ENCODE measurements at regions not wholly inside any gene's neighbourhood (a gene's known extent, or its start where the extent isn't known, plus 50 kb on each side); places are given as distances from the start of the nearest gene placed in this dataset.
"Not testable (repeated sequence)": the region's sequence is repeated elsewhere in the genome, so short reads cannot be mapped to it uniquely, and the experiment has no call there.

GRCh38 chr13:50256536-50257321 is 241.5 kb downstream of the KCNRG start:
- not testable (repeated sequence) for H3K9ac ChIP-seq (ENCODE audit: low read length); H3K36me3 ChIP-seq (ENCODE audit: control insufficient read depth, insufficient read depth, low read length, severe bottlenecking); DNase-seq (ENCODE audit: low read depth); H3K9me3 ChIP-seq (ENCODE audit: control insufficient read depth, low read length); H3K4me3 ChIP-seq (ENCODE audit: low read length); H3K4me1 ChIP-seq (ENCODE audit: control insufficient read depth, insufficient read depth, low read length); H3K27me3 ChIP-seq (replicated peaks; ENCODE audit: control insufficient read depth, insufficient read depth, low read length)

DNA sequence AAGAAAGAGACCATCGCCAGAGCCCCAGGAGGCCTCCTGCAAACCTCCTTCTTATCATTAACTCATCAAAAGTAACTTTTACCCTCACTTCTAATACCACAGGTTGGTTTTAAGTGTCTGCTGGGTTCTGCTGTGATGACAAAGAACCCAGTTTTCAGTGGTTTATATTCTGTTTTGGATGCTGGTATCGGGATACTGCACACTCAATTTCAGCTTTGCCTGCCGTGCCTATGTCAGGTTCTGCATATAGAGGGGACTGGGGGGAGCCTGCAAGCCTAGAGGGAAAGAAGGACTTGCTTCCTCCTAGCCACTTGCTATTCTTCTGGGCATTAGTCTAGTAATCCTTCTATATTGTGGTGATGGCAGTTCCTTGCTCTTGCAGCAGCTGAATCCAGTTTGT is 242.4 kb downstream of the KCNRG start:
- no peak overlapping the region for H3K4me3 ChIP-seq (ENCODE audit: low read length)
- DNase-seq (ENCODE audit: low read depth), result no peak
- no peaks in the 10 kb centered on the region for H3K9me3 ChIP-seq (ENCODE audit: control insufficient read depth, low read length)
- peaks cover 6% of the 10 kb centered on the region for H3K4me1 ChIP-seq (ENCODE audit: control insufficient read depth, insufficient read depth, low read length)
- H3K36me3 ChIP-seq (ENCODE audit: control insufficient read depth, insufficient read depth, low read length, severe bottlenecking), result no peaks in the 10 kb centered on the region
- H3K9ac ChIP-seq (ENCODE audit: low read length), result no peak overlapping the region
- no peaks in the 10 kb centered on the region for H3K27me3 ChIP-seq (replicated peaks; ENCODE audit: control insufficient read depth, insufficient read depth, low read length)

- no peaks in the 10 kb centered on the region for H3K27me3 ChIP-seq (replicated peaks; ENCODE audit: control insufficient read depth, insufficient read depth, low read length)
- H3K36me3 ChIP-seq (ENCODE audit: control insufficient read depth, insufficient read depth, low read length, severe bottlenecking), result no peaks in the 10 kb centered on the region
- no peak overlapping the region for H3K9ac ChIP-seq (ENCODE audit: low read length)
- no peak for DNase-seq (ENCODE audit: low read depth)
- H3K4me3 ChIP-seq (ENCODE audit: low read length), result no peak overlapping the region
- no peaks in the 10 kb centered on the region for H3K9me3 ChIP-seq (ENCODE audit: control insufficient read depth, low read length)
- no peaks in the 10 kb centered on the region for H3K4me1 ChIP-seq (ENCODE audit: control insufficient read depth, insufficient read depth, low read length)
Observed at GRCh38 chr13:50261130-50261901, 246.1 kb downstream of the KCNRG start.

DNA sequence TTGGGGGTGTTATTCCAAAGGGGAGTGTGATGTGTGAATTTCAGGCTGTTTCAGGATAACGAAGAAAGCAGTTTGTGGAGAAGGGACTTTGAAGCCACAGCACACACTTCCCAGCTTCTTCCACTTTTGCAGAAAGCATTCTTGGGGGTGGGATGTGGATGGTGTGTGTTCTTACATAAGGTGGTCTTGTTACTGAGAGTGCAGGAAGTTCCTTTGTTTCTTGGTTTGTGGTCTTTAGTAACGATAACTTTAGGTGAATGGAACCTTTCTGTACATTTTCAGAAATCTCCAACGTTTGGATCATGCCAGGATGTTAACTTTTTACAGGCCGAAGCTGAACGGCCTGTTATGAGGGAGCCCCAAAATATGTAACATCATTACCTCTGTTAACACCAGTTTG is 251.8 kb downstream of the KCNRG start:
- Histone ChIP-seq H3K9ac (ENCODE audit: low read length) (no peak overlapping the region), H3K27me3 (replicated peaks; ENCODE audit: control insufficient read depth, insufficient read depth, low read length) (no peaks in the 10 kb centered on the region), H3K36me3 (ENCODE audit: control insufficient read depth, insufficient read depth, low read length, severe bottlenecking) (no peaks in the 10 kb centered on the region), H3K9me3 (ENCODE audit: control insufficient read depth, low read length) (no peaks in the 10 kb centered on the region), H3K4me3 (ENCODE audit: low read length) (no peak overlapping the region), H3K4me1 (ENCODE audit: control insufficient read depth, insufficient read depth, low read length) (no peaks in the 10 kb centered on the region)
- DNase-seq (ENCODE audit: low read depth), result no peak

DNA sequence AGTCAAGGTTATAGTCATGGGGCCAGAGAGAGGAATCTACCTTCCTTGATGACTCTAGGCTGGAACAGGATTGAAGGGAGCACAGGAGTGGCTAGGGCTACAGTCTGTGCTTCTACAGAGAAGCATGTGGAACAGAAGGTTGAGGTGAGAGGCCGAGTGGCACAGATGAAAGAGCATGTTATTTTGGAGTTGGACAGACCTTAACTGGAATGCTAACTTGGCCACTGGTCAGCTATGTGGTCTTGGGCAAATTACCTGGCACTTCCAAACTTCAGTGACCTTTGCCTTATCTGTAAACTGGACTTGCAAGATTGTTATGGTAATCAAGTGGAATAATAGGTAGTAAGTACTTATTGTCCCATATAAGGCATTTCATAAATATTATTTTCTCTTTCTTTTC is 252.7 kb downstream of the KCNRG start:
- no peaks in the 10 kb centered on the region for H3K36me3 ChIP-seq (ENCODE audit: control insufficient read depth, insufficient read depth, low read length, severe bottlenecking)

DNA sequence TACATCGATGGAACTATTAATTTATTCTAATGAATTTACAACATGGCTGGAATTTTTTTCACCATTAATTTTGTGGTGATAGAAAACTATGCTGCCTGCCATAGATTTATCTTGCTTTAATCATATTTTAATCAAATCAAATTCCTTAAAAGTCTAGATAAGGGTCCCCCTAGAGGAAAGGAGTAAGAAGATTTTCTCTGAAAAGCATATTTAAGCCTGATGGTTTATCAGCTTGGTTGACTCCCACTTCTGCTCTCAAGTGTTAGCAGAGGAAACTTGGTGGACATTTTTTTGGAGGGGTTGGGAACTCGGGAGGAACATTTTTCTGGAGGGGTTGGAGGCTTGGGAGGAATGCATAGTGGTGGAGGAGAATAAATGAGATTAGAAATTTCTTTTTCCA is 253.3 kb downstream of the KCNRG start:
- peak; percentile 11 for DNase-seq (ENCODE audit: low read depth)
- no peaks in the 10 kb centered on the region for H3K4me1 ChIP-seq (ENCODE audit: control insufficient read depth, insufficient read depth, low read length)
- no peaks in the 10 kb centered on the region for H3K9me3 ChIP-seq (ENCODE audit: control insufficient read depth, low read length)
- no peak overlapping the region for H3K4me3 ChIP-seq (ENCODE audit: low read length)
- no peaks in the 10 kb centered on the region for H3K27me3 ChIP-seq (replicated peaks; ENCODE audit: control insufficient read depth, insufficient read depth, low read length)
- no peak overlapping the region for H3K9ac ChIP-seq (ENCODE audit: low read length)
- H3K36me3 ChIP-seq (ENCODE audit: control insufficient read depth, insufficient read depth, low read length, severe bottlenecking), result no peaks in the 10 kb centered on the region

More for the DNA sequence above, 252.7 kb downstream of the KCNRG start:
- Histone ChIP-seq H3K4me1 (ENCODE audit: control insufficient read depth, insufficient read depth, low read length) (no peaks in the 10 kb centered on the region), H3K9ac (ENCODE audit: low read length) (no peak overlapping the region), H3K9me3 (ENCODE audit: control insufficient read depth, low read length) (no peaks in the 10 kb centered on the region), H3K27me3 (replicated peaks; ENCODE audit: control insufficient read depth, insufficient read depth, low read length) (no peaks in the 10 kb centered on the region), H3K4me3 (ENCODE audit: low read length) (no peak overlapping the region)
- no peak for DNase-seq (ENCODE audit: low read depth)

DNA sequence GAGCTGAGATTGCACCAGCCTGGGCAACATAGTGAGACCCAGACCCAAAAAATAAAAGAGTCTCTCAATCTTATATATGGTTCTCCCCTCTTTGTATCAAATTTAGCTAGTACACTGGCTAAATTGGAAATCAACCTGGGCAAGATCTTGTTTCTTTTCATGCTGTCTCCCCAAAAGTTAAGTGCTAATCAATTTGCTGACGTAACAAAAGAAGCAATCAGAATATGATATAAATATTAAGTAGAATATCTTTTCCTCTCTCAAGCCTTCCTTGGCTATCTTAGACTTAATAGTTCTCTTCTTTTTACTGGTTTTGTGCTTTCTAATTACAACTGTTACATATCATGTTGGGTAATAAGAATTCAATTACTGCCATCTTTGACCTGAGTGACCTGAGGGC is 258.9 kb downstream of the KCNRG start:
- Histone ChIP-seq H3K4me1 (ENCODE audit: control insufficient read depth, insufficient read depth, low read length) (no peaks in the 10 kb centered on the region), H3K4me3 (ENCODE audit: low read length) (no peak overlapping the region), H3K9ac (ENCODE audit: low read length) (no peak overlapping the region), H3K36me3 (ENCODE audit: control insufficient read depth, insufficient read depth, low read length, severe bottlenecking) (no peaks in the 10 kb centered on the region), H3K27me3 (replicated peaks; ENCODE audit: control insufficient read depth, insufficient read depth, low read length) (no peaks in the 10 kb centered on the region), H3K9me3 (ENCODE audit: control insufficient read depth, low read length) (no peaks in the 10 kb centered on the region)
- no peak for DNase-seq (ENCODE audit: low read depth)

DNA sequence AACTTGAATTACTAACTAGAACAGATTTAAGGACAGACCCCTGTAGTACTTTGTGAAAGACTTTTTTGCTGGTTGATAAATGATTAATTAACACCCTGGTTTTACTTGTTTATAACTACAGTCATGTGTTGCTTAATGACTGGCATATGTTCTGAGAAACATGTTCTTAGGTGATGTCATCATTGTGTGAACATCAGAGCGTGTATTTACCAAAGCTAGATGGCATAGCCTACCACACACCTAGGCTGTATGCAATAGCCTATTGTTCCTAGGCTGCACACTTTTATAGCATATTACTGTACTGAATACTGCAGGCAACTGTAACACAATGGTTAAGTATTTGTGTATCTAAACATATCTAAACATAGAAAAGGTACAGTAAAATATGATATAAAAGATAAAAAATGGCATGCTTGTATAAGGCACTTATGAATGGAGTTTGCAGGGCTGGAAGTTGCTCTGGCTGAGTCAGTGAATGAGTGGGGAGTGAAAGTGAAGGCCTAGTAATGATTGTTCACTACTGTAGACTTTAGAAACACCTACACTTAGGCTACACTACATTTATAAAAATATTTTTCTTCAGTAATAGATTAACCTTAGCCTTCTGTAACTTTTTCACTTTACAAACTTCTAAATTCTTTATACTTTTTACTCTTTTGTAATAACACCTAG is 260.3 kb downstream of the KCNRG start:
- no peak overlapping the region for H3K9ac ChIP-seq (ENCODE audit: low read length)
- H3K9me3 ChIP-seq (ENCODE audit: control insufficient read depth, low read length), result no peaks in the 10 kb centered on the region
- no peaks in the 10 kb centered on the region for H3K36me3 ChIP-seq (ENCODE audit: control insufficient read depth, insufficient read depth, low read length, severe bottlenecking)
- no peaks in the 10 kb centered on the region for H3K27me3 ChIP-seq (replicated peaks; ENCODE audit: control insufficient read depth, insufficient read depth, low read length)
- no peak for DNase-seq (ENCODE audit: low read depth)
- H3K4me1 ChIP-seq (ENCODE audit: control insufficient read depth, insufficient read depth, low read length), result no peaks in the 10 kb centered on the region
- no peak overlapping the region for H3K4me3 ChIP-seq (ENCODE audit: low read length)

DNA sequence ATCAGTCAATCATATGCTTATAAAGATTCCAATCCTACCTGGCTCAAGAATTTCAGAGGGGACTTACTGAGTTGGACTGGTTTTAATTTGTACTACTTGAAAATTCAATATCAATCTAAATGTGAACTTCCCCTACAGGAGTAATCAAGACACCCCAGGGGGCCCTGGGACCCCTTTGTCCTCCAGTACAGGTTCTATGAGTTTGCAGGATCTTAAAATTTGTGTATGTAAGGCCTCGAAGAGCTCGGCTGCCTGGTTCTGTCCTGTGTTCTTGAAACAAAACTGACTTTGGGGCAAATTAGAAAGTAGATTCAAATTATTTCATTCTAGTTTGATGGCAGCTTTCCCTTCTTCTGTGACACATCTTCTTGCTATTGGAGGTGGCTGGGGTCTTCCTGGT is 261.3 kb downstream of the KCNRG start:
- Histone ChIP-seq H3K36me3 (ENCODE audit: control insufficient read depth, insufficient read depth, low read length, severe bottlenecking) (no peaks in the 10 kb centered on the region), H3K27me3 (replicated peaks; ENCODE audit: control insufficient read depth, insufficient read depth, low read length) (no peaks in the 10 kb centered on the region), H3K9ac (ENCODE audit: low read length) (no peak overlapping the region), H3K9me3 (ENCODE audit: control insufficient read depth, low read length) (peaks cover under 1% of the 10 kb centered on the region), H3K4me1 (ENCODE audit: control insufficient read depth, insufficient read depth, low read length) (no peaks in the 10 kb centered on the region), H3K4me3 (ENCODE audit: low read length) (no peak overlapping the region)
- no peak for DNase-seq (ENCODE audit: low read depth)

DNA sequence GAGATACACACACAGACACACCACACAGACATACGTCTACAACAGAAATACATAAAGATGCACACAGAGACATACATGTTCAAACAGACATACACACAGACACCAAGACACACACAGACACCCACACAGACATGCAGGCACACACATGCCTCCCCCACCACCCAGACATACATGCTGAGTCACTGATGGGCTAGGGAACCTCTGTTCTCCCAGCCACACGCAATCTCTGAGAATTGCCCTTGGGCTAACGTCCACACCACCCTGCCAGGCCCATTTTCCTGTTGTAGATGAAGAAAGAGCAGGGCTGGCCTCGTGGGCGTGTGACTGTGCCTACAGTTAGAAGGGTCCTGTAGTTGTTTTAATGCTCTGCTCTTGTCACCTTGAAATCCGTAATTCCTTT is 261.9 kb downstream of the KCNRG start:
- Histone ChIP-seq H3K27me3 (replicated peaks; ENCODE audit: control insufficient read depth, insufficient read depth, low read length) (no peaks in the 10 kb centered on the region), H3K9me3 (ENCODE audit: control insufficient read depth, low read length) (peaks cover 6% of the 10 kb centered on the region), H3K36me3 (ENCODE audit: control insufficient read depth, insufficient read depth, low read length, severe bottlenecking) (no peaks in the 10 kb centered on the region), H3K4me1 (ENCODE audit: control insufficient read depth, insufficient read depth, low read length) (no peaks in the 10 kb centered on the region), H3K4me3 (ENCODE audit: low read length) (no peak overlapping the region), H3K9ac (ENCODE audit: low read length) (no peak overlapping the region)
- DNase-seq (ENCODE audit: low read depth), result no peak

- no peak overlapping the region for H3K9ac ChIP-seq (ENCODE audit: low read length)
- no peaks in the 10 kb centered on the region for H3K4me1 ChIP-seq (ENCODE audit: control insufficient read depth, insufficient read depth, low read length)
- DNase-seq (ENCODE audit: low read depth), result no peak
- H3K27me3 ChIP-seq (replicated peaks; ENCODE audit: control insufficient read depth, insufficient read depth, low read length), result no peaks in the 10 kb centered on the region
- H3K9me3 ChIP-seq (ENCODE audit: control insufficient read depth, low read length), result peaks cover 6% of the 10 kb centered on the region
- no peak overlapping the region for H3K4me3 ChIP-seq (ENCODE audit: low read length)
- no peaks in the 10 kb centered on the region for H3K36me3 ChIP-seq (ENCODE audit: control insufficient read depth, insufficient read depth, low read length, severe bottlenecking)
Observed at GRCh38 chr13:50277906-50278305, 262.7 kb downstream of the KCNRG start.
